ENCODE measurements at regions not wholly inside any gene's neighbourhood (a gene's known extent, or its start where the extent isn't known, plus 50 kb on each side); places are given as distances from the start of the nearest gene placed in this dataset.
A peak's percentile ranks its signal among the peaks of the same experiment; 100 is the strongest.

- DNase-seq (ENCODE audit: low read depth), result no peak
- H3K4me3 ChIP-seq (ENCODE audit: low read depth, low read length), result no peak overlapping the region
- no peak for TF ChIP-seq CTCF (conservative IDR thresholded peaks at IDR 0.05; ENCODE audit: low read depth, low read length)
These were observed 51.3 kb upstream of the CCDC167 start for GRCh38 chr6:37551002-37551401.

GRCh38 chr6:37550191-37550831 lies 50.6 kb upstream of the CCDC167 start:
- DNase-seq (ENCODE audit: low read depth), result peak; percentile 30
- TF ChIP-seq CTCF (conservative IDR thresholded peaks at IDR 0.05; ENCODE audit: low read depth, low read length), result no peak
- H3K4me3 ChIP-seq (ENCODE audit: low read depth, low read length), result no peak overlapping the region

GRCh38 chr6:37549558-37549957 lies 49.9 kb upstream of the CCDC167 start:
- no peak for TF ChIP-seq CTCF (conservative IDR thresholded peaks at IDR 0.05; ENCODE audit: low read depth, low read length)
- DNase-seq (ENCODE audit: low read depth), result no peak
- no peak overlapping the region for H3K4me3 ChIP-seq (ENCODE audit: low read depth, low read length)

Measured in choroid plexus epithelial cell (primary cell).